K562 (cell line): ENCODE measurements at regions not wholly inside any gene's neighbourhood (a gene's known extent, or its start where the extent isn't known, plus 50 kb on each side); places are given as distances from the start of the nearest gene placed in this dataset.

Source experiments
- HSF4 ChIP-seq: fragments of 250-450 bp; sonication (Bioruptor Pico); IDR thresholded peaks from 2 replicates; pipeline ENCODE4 v2.1.2; 2022; ENCODE audit warnings: mild to moderate bottlenecking, moderate library complexity, borderline replicate concordance
- KAT7 ChIP-seq: sonication (generic); formaldehyde crosslinking; IDR thresholded peaks from 2 replicates; pipeline ENCODE4 v1.8.0; 2022; ENCODE audit warnings: missing genetic modification reagents, mild to moderate bottlenecking, borderline replicate concordance
- KDM1A ChIP-seq, 2 experiments: fragments of 450-650 bp; IDR thresholded peaks; 2 replicates each; pipeline ENCODE4 v1.6.1; 2016; ENCODE audit warnings: mild to moderate bottlenecking in 2 of 2
- MAZ ChIP-seq, 2 experiments: fragments of 450-650 bp in 1 of 2; sonication (generic) in 1 of 2; formaldehyde crosslinking; IDR thresholded peaks in 1 of 2; conservative IDR thresholded peaks in 1 of 2; 2 replicates each; pipeline versions ENCODE4 v1.4.0 to v1.5.0; 2020; ENCODE audit warnings: mild to moderate bottlenecking in 1 of 2, missing genetic modification reagents in 1 of 2
- MCM7 ChIP-seq, 2 experiments: fragments of 450-650 bp; IDR thresholded peaks; 2 replicates each; pipeline ENCODE4 v1.6.1; 2016 to 2018
- PTBP1 ChIP-seq: fragments of 200-400 bp; formaldehyde crosslinking; IDR thresholded peaks from 2 replicates; pipeline ENCODE4 v1.6.1; 2017; ENCODE audit warnings: low read depth, low read length
- PTTG1 ChIP-seq: fragments of 450-650 bp; IDR thresholded peaks from 2 replicates; pipeline ENCODE4 v1.6.1; 2016; ENCODE audit warnings: low read depth, mild to moderate bottlenecking, missing genetic modification characterization, missing compliant biosample characterization
- RNF2 ChIP-seq: sonication (generic); IDR thresholded peaks from 2 replicates; pipeline ENCODE4 v1.6.1; 2016
- SOX6 ChIP-seq: fragments of 450-650 bp; IDR thresholded peaks from 2 replicates; pipeline ENCODE4 v1.6.1; 2014; ENCODE audit warnings: mild to moderate bottlenecking
- TF ChIP-seq, protein P1 (sequence below), 3 experiments: IDR thresholded peaks in 2 of 3; conservative IDR thresholded peaks in 1 of 3; 2 replicates each; pipeline ENCODE4 v1.5.1; 2011 to 2012; ENCODE audit warnings: low read length in 3 of 3, mild to moderate bottlenecking in 3 of 3, control low read depth in 2 of 3, improper control_type of control experiment in 1 of 3, inconsistent platforms in 1 of 3, low read depth in 1 of 3, mixed read lengths in 1 of 3, moderate library complexity in 1 of 3; ENCODE audit not compliant: insufficient read depth in 2 of 3
- TF ChIP-seq, protein P2 (sequence below): fragments of 200-600 bp; sonication (generic); IDR thresholded peaks from one replicate; pipeline ENCODE4 v1.6.1; 2012; ENCODE audit warnings: mild to moderate bottlenecking, low read depth, low read length, inconsistent platforms
- TF ChIP-seq, protein P3 (sequence below): sonication (generic); formaldehyde crosslinking; IDR thresholded peaks from 2 replicates; pipeline ENCODE4 v1.8.0; 2022; ENCODE audit warnings: mild to moderate bottlenecking, low read depth, missing genetic modification reagents
- TF ChIP-seq, protein P4 (sequence below): sonication (generic); formaldehyde crosslinking; IDR thresholded peaks from 2 replicates; pipeline ENCODE4 v1.8.1; 2023; ENCODE audit warnings: mild to moderate bottlenecking, missing genetic modification reagents
- TF ChIP-seq, protein P5 (sequence below): sonication (generic); formaldehyde crosslinking; IDR thresholded peaks from 2 replicates; pipeline ENCODE4 v1.8.1; 2022; ENCODE audit warnings: missing genetic modification reagents

DNA sequence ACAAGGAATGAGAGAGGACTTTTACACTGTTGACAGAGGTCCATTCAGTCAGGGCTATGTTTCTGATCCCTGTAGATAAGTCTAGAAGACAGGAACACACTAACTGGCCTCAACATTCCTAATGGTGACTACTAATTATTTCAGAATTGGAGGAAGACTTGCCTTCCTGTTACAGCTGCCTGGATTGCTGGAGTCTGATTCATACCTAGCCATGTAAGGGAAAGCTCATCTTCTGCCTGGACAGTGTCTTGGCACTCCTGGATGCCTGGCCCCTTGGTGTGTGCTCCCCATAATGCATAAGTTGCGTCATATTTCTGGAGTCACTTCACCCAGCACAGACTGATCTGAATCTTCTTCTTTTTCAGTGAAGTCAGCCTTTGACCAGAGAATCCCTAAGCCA, 326.0 kb upstream of the RUNX1 start:
- no peak for TF ChIP-seq MCM7 (IDR thresholded peaks at IDR 0.05)
- TF ChIP-seq PTTG1 = no peak
- TF ChIP-seq MAZ (CRISPR knock-in tag; conservative IDR thresholded peaks at IDR 0.05 in 1 of 2, IDR thresholded peaks at IDR 0.05 in 1 of 2) = no peak
- TF ChIP-seq, protein P1, sequence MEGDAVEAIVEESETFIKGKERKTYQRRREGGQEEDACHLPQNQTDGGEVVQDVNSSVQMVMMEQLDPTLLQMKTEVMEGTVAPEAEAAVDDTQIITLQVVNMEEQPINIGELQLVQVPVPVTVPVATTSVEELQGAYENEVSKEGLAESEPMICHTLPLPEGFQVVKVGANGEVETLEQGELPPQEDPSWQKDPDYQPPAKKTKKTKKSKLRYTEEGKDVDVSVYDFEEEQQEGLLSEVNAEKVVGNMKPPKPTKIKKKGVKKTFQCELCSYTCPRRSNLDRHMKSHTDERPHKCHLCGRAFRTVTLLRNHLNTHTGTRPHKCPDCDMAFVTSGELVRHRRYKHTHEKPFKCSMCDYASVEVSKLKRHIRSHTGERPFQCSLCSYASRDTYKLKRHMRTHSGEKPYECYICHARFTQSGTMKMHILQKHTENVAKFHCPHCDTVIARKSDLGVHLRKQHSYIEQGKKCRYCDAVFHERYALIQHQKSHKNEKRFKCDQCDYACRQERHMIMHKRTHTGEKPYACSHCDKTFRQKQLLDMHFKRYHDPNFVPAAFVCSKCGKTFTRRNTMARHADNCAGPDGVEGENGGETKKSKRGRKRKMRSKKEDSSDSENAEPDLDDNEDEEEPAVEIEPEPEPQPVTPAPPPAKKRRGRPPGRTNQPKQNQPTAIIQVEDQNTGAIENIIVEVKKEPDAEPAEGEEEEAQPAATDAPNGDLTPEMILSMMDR (IDR thresholded peaks at IDR 0.05 in 2 of 3, conservative IDR thresholded peaks at IDR 0.05 in 1 of 3; ENCODE audit: insufficient read depth in 2 of 3, low read depth in 1 of 3, low read length in 3 of 3) = no peak
- no peak for TF ChIP-seq KAT7 (CRISPR knock-in tag)
- TF ChIP-seq, protein P2, sequence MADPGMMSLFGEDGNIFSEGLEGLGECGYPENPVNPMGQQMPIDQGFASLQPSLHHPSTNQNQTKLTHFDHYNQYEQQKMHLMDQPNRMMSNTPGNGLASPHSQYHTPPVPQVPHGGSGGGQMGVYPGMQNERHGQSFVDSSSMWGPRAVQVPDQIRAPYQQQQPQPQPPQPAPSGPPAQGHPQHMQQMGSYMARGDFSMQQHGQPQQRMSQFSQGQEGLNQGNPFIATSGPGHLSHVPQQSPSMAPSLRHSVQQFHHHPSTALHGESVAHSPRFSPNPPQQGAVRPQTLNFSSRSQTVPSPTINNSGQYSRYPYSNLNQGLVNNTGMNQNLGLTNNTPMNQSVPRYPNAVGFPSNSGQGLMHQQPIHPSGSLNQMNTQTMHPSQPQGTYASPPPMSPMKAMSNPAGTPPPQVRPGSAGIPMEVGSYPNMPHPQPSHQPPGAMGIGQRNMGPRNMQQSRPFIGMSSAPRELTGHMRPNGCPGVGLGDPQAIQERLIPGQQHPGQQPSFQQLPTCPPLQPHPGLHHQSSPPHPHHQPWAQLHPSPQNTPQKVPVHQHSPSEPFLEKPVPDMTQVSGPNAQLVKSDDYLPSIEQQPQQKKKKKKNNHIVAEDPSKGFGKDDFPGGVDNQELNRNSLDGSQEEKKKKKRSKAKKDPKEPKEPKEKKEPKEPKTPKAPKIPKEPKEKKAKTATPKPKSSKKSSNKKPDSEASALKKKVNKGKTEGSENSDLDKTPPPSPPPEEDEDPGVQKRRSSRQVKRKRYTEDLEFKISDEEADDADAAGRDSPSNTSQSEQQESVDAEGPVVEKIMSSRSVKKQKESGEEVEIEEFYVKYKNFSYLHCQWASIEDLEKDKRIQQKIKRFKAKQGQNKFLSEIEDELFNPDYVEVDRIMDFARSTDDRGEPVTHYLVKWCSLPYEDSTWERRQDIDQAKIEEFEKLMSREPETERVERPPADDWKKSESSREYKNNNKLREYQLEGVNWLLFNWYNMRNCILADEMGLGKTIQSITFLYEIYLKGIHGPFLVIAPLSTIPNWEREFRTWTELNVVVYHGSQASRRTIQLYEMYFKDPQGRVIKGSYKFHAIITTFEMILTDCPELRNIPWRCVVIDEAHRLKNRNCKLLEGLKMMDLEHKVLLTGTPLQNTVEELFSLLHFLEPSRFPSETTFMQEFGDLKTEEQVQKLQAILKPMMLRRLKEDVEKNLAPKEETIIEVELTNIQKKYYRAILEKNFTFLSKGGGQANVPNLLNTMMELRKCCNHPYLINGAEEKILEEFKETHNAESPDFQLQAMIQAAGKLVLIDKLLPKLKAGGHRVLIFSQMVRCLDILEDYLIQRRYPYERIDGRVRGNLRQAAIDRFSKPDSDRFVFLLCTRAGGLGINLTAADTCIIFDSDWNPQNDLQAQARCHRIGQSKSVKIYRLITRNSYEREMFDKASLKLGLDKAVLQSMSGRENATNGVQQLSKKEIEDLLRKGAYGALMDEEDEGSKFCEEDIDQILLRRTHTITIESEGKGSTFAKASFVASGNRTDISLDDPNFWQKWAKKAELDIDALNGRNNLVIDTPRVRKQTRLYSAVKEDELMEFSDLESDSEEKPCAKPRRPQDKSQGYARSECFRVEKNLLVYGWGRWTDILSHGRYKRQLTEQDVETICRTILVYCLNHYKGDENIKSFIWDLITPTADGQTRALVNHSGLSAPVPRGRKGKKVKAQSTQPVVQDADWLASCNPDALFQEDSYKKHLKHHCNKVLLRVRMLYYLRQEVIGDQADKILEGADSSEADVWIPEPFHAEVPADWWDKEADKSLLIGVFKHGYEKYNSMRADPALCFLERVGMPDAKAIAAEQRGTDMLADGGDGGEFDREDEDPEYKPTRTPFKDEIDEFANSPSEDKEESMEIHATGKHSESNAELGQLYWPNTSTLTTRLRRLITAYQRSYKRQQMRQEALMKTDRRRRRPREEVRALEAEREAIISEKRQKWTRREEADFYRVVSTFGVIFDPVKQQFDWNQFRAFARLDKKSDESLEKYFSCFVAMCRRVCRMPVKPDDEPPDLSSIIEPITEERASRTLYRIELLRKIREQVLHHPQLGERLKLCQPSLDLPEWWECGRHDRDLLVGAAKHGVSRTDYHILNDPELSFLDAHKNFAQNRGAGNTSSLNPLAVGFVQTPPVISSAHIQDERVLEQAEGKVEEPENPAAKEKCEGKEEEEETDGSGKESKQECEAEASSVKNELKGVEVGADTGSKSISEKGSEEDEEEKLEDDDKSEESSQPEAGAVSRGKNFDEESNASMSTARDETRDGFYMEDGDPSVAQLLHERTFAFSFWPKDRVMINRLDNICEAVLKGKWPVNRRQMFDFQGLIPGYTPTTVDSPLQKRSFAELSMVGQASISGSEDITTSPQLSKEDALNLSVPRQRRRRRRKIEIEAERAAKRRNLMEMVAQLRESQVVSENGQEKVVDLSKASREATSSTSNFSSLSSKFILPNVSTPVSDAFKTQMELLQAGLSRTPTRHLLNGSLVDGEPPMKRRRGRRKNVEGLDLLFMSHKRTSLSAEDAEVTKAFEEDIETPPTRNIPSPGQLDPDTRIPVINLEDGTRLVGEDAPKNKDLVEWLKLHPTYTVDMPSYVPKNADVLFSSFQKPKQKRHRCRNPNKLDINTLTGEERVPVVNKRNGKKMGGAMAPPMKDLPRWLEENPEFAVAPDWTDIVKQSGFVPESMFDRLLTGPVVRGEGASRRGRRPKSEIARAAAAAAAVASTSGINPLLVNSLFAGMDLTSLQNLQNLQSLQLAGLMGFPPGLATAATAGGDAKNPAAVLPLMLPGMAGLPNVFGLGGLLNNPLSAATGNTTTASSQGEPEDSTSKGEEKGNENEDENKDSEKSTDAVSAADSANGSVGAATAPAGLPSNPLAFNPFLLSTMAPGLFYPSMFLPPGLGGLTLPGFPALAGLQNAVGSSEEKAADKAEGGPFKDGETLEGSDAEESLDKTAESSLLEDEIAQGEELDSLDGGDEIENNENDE = no peak
- TF ChIP-seq KDM1A (IDR thresholded peaks at IDR 0.05) = no peak
- TF ChIP-seq SOX6 = no peak
- TF ChIP-seq, protein P3, sequence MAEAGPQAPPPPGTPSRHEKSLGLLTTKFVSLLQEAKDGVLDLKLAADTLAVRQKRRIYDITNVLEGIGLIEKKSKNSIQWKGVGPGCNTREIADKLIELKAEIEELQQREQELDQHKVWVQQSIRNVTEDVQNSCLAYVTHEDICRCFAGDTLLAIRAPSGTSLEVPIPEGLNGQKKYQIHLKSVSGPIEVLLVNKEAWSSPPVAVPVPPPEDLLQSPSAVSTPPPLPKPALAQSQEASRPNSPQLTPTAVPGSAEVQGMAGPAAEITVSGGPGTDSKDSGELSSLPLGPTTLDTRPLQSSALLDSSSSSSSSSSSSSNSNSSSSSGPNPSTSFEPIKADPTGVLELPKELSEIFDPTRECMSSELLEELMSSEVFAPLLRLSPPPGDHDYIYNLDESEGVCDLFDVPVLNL (CRISPR knock-in tag) = no peak
- TF ChIP-seq PTBP1 = no peak
- TF ChIP-seq, protein P4, sequence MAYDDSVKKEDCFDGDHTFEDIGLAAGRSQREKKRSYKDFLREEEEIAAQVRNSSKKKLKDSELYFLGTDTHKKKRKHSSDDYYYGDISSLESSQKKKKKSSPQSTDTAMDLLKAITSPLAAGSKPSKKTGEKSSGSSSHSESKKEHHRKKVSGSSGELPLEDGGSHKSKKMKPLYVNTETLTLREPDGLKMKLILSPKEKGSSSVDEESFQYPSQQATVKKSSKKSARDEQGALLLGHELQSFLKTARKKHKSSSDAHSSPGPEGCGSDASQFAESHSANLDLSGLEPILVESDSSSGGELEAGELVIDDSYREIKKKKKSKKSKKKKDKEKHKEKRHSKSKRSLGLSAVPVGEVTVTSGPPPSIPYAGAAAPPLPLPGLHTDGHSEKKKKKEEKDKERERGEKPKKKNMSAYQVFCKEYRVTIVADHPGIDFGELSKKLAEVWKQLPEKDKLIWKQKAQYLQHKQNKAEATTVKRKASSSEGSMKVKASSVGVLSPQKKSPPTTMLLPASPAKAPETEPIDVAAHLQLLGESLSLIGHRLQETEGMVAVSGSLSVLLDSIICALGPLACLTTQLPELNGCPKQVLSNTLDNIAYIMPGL (CRISPR knock-in tag) = no peak
- TF ChIP-seq, protein P5, sequence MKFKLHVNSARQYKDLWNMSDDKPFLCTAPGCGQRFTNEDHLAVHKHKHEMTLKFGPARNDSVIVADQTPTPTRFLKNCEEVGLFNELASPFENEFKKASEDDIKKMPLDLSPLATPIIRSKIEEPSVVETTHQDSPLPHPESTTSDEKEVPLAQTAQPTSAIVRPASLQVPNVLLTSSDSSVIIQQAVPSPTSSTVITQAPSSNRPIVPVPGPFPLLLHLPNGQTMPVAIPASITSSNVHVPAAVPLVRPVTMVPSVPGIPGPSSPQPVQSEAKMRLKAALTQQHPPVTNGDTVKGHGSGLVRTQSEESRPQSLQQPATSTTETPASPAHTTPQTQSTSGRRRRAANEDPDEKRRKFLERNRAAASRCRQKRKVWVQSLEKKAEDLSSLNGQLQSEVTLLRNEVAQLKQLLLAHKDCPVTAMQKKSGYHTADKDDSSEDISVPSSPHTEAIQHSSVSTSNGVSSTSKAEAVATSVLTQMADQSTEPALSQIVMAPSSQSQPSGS (CRISPR knock-in tag) = no peak
- TF ChIP-seq HSF4 = no peak
- no peak for TF ChIP-seq RNF2
